Endothelial cell of umbilical vein (primary cell): ENCODE measurements at regions not wholly inside any gene's neighbourhood (a gene's known extent, or its start where the extent isn't known, plus 50 kb on each side); places are given as distances from the start of the nearest gene placed in this dataset.

Experiments
- BruUV-seq: library from RNA; stranded (reverse); fragments of 400-500 nt; replicated peaks from 2 replicates; lab custom pipeline; 2021; lab: Mats Ljungman, UMichigan
- CTCF ChIA-PET: fragments of 300-600, 350-600 bp; sonication (Branson Sonifier 250); formaldehyde crosslinking; loops from one replicate; lab custom pipeline; 2021; ENCODE audit warnings: antibody characterized with exemption, inconsistent platforms; lab: Charles Lee
- POLR2A ChIA-PET: fragments of 300-600, 350-600 bp; sonication (Branson Sonifier 250); formaldehyde crosslinking; loops from one replicate; lab custom pipeline; 2021; ENCODE audit warnings: antibody characterized with exemption, inconsistent platforms; lab: Charles Lee
- DNase-seq: peaks from one replicate; pipeline ENCODE4 v3.0.0-alpha.2; 2011; ENCODE audit warnings: low read depth, low spot score
- FAIRE-seq: peaks from 2 replicates; lab custom pipeline; 2011; peaks lifted over from hg19 to GRCh38; lab: Jason Lieb, UNC
- H2AFZ ChIP-seq: 2 replicates; pipeline ENCODE4 v1.6.0; 2012; ENCODE audit warnings: low read depth, low read length, control low read depth, inconsistent platforms
- H3K27ac ChIP-seq: 2 replicates; pipeline ENCODE4 v1.5.1; 2011; ENCODE audit warnings: low read depth, mild to moderate bottlenecking, control low read depth, low read length, moderate library complexity; ENCODE audit not compliant: insufficient read depth
- H3K27me3 ChIP-seq, 2 experiments: 2 replicates each; pipeline versions ENCODE4 v1.6.0 to v1.6.1; 2011; ENCODE audit warnings: low read length in 2 of 2, mixed read lengths in 1 of 2; ENCODE audit not compliant: control insufficient read depth in 2 of 2, insufficient read depth in 2 of 2
- H3K36me3 ChIP-seq, 2 experiments: 2 replicates in 1 of 2; 3 replicates in 1 of 2; pipeline ENCODE4 v1.5.1; 2011; ENCODE audit warnings: low read length in 2 of 2, mild to moderate bottlenecking in 1 of 2, moderate library complexity in 1 of 2; ENCODE audit not compliant: control insufficient read depth in 2 of 2, insufficient read depth in 2 of 2; ENCODE audit errors: extremely low read depth in 1 of 2
- H3K4me1 ChIP-seq: 3 replicates; pipeline ENCODE4 v1.5.1; 2011; ENCODE audit warnings: mild to moderate bottlenecking, low read length; ENCODE audit not compliant: control insufficient read depth, insufficient read depth; ENCODE audit errors: extremely low read depth
- H3K4me2 ChIP-seq: 2 replicates; pipeline ENCODE4 v1.6.1; 2011; ENCODE audit warnings: low read length, control low read depth, mixed read lengths; ENCODE audit not compliant: insufficient read depth
- H3K4me3 ChIP-seq, 3 experiments: fragments of 200-600 bp in 1 of 3; sonication (generic), shearing (Covaris generic) in 1 of 3; replicated peaks in 1 of 3; 2 replicates each; pipeline ENCODE4 v1.5.1; 2011 to 2016; ENCODE audit warnings: control low read depth in 3 of 3, low read length in 3 of 3, mild to moderate bottlenecking in 2 of 3, inconsistent platforms in 1 of 3, low read depth in 1 of 3, moderate library complexity in 1 of 3; ENCODE audit not compliant: insufficient read depth in 1 of 3
- H3K79me2 ChIP-seq: 2 replicates; pipeline ENCODE4 v1.6.0; 2012; ENCODE audit warnings: low read length, inconsistent platforms; ENCODE audit not compliant: control insufficient read depth, insufficient read depth
- H3K9ac ChIP-seq: replicated peaks from 2 replicates; pipeline ENCODE3; 2011; ENCODE audit warnings: low read length, control low read depth; ENCODE audit not compliant: insufficient read depth; ENCODE audit errors: extremely low read depth
- H3K9me1 ChIP-seq: replicated peaks from 3 replicates; pipeline ENCODE4 v1.6.0; 2011; ENCODE audit warnings: mild to moderate bottlenecking, low read length; ENCODE audit not compliant: control insufficient read depth, insufficient read depth; ENCODE audit errors: extremely low read depth
- H3K9me3 ChIP-seq: replicated peaks from 2 replicates; pipeline ENCODE4 v1.5.1; 2012; ENCODE audit warnings: low read length, inconsistent platforms; ENCODE audit not compliant: control insufficient read depth, insufficient read depth
- H4K20me1 ChIP-seq: replicated peaks from 2 replicates; pipeline ENCODE3; 2011; ENCODE audit warnings: mild to moderate bottlenecking, low read length; ENCODE audit not compliant: control insufficient read depth, insufficient read depth; ENCODE audit errors: extremely low read depth
- GATA2 ChIP-seq: IDR thresholded peaks from 2 replicates; pipeline ENCODE4 v1.7.0; 2011; ENCODE audit warnings: low read depth, mild to moderate bottlenecking, moderate library complexity, mixed read lengths, low read length; ENCODE audit not compliant: insufficient read length, insufficient read depth
- JUN ChIP-seq: IDR thresholded peaks from 2 replicates; pipeline ENCODE4 v1.6.1; 2011; ENCODE audit warnings: borderline replicate concordance, low read depth; ENCODE audit not compliant: insufficient read length, insufficient read depth
- MYC ChIP-seq: IDR thresholded peaks from one replicate; pipeline ENCODE4 v1.6.1; 2011; ENCODE audit warnings: mild to moderate bottlenecking, low read depth, low read length
- POLR2A ChIP-seq: IDR thresholded peaks from 2 replicates; pipeline ENCODE4 v1.6.1; 2012; ENCODE audit warnings: low read depth, mild to moderate bottlenecking, control low read depth, low read length
- POLR2AphosphoS5 ChIP-seq: IDR thresholded peaks from 2 replicates; pipeline ENCODE4 v1.6.1; 2012; ENCODE audit warnings: low read depth, mild to moderate bottlenecking, control low read depth, low read length, moderate library complexity; ENCODE audit not compliant: insufficient read depth
- dilution Hi-C: fragments of 300-500 bp; cut with MboI; formaldehyde crosslinking; loops from one replicate; pipeline ENCODE4 v1.15.0; 2019; ENCODE audit warnings: low sequenced_read_pairs; ENCODE audit not compliant: extremely low pct_ligation_motif_present
- intact Hi-C: fragments of 100-400 bp; cut with micrococcal nuclease; formaldehyde crosslinking; loops from one replicate; pipeline ENCODE4 v1.10.0; 2022
- TF ChIP-seq, protein P1 (sequence below), 2 donors: IDR thresholded peaks; 1 replicate in 1 of 2; 2 replicates in 1 of 2; pipeline ENCODE4 v1.5.1; 2011; ENCODE audit warnings: low read length in 2 of 2, mild to moderate bottlenecking in 2 of 2, moderate library complexity in 2 of 2, control low read depth in 1 of 2, inconsistent platforms in 1 of 2, low read depth in 1 of 2; ENCODE audit not compliant: insufficient read depth in 1 of 2; ENCODE audit errors: extremely low read depth in 1 of 2
- TF ChIP-seq, protein P2 (sequence below): IDR thresholded peaks from 2 replicates; pipeline ENCODE4 v1.6.1; 2011; ENCODE audit not compliant: insufficient read depth, insufficient read length

DNA sequence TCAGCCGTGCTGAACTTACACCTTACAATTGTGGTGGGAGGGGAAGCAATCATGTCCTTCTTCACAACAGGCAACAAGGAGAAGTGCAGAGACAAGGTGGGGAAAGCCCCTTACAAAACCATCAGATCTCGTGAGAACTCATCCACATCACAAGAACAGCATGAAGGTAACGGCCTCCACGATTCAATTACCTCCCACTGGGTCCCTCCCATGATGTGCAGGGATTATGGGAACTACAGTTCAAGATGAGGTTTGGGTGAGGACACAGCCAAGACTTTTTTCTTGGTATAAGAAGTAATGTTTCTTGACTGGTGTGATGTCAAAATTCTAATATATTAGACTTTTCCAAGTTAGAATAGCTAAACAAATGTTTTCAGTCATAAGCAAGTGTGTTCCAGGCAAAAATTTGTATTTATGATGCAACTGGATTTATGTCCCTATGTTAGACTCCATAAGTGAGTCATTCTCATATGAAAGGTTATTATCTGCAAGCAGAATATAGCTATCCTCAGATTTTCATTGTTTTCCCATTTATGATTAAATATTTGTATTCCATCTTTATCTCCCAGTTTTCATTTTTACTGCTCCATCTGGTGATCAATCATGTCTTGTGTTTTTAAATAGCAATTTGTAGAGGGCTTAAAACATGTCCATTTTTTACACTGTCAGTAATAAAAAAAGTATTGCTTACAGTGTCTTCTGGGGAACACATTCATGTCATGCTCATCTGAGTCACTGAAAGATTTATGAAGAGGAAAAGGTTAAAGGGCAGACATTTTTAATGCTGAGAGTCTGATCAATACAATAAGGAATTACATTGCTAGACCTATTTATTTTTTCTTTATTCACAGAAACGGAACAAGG is 995.2 kb upstream of the CDH2 start:
- ChIA-PET POLR2A (no interaction called here), CTCF (interaction anchor here (1.6 kb wide), 1 partner anchor 9 kb away, joined by 5 read pairs; no protein-coding TSS in a partner anchor)
- Histone ChIP-seq H3K4me1 (no peaks in the 10 kb centered on the region), H3K9ac (no peak overlapping the region), H3K27me3 (no peaks in the 10 kb centered on the region), H3K4me3 (no peak overlapping the region), H4K20me1 (no peaks in the 10 kb centered on the region), H3K9me3 (no peaks in the 10 kb centered on the region), H3K36me3 (no peaks in the 10 kb centered on the region), H2AFZ (no peak overlapping the region), H3K9me1 (no peaks in the 10 kb centered on the region), H3K27ac (no peak overlapping the region), H3K4me2 (no peak overlapping the region), H3K79me2 (no peaks in the 10 kb centered on the region)
- dilution Hi-C loops (no loop called here), intact Hi-C loops (no loop called here)
- DNase-seq (no peak), FAIRE-seq (no peak)
- BruUV-seq: no TSS peak
- TF ChIP-seq GATA2 (no peak), MYC (no peak), POLR2A (no peak), JUN (no peak), POLR2AphosphoS5 (no peak)
- TF ChIP-seq, protein P1, sequence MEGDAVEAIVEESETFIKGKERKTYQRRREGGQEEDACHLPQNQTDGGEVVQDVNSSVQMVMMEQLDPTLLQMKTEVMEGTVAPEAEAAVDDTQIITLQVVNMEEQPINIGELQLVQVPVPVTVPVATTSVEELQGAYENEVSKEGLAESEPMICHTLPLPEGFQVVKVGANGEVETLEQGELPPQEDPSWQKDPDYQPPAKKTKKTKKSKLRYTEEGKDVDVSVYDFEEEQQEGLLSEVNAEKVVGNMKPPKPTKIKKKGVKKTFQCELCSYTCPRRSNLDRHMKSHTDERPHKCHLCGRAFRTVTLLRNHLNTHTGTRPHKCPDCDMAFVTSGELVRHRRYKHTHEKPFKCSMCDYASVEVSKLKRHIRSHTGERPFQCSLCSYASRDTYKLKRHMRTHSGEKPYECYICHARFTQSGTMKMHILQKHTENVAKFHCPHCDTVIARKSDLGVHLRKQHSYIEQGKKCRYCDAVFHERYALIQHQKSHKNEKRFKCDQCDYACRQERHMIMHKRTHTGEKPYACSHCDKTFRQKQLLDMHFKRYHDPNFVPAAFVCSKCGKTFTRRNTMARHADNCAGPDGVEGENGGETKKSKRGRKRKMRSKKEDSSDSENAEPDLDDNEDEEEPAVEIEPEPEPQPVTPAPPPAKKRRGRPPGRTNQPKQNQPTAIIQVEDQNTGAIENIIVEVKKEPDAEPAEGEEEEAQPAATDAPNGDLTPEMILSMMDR (IDR thresholded peaks at IDR 0.05; ENCODE audit: extremely low read depth in 1 of 2, insufficient read depth in 1 of 2, low read depth in 1 of 2, low read length in 2 of 2): no peak
- TF ChIP-seq, protein P2, sequence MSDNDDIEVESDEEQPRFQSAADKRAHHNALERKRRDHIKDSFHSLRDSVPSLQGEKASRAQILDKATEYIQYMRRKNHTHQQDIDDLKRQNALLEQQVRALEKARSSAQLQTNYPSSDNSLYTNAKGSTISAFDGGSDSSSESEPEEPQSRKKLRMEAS: no peak
